ENCODE measurements at regions not wholly inside any gene's neighbourhood (a gene's known extent, or its start where the extent isn't known, plus 50 kb on each side); places are given as distances from the start of the nearest gene placed in this dataset.

- TF ChIP-seq CTCF (IDR thresholded peaks at IDR 0.05) (no peak), POLR2A (IDR thresholded peaks at IDR 0.05) (no peak), EP300 (IDR thresholded peaks at IDR 0.05) (no peak), POLR2AphosphoS5 (IDR thresholded peaks at IDR 0.05) (no peak)
Observed at GRCh38 chr6:156199182-156199581, 578.0 kb upstream of the ARID1B start.

All from sigmoid colon (tissue), 4 donors.